Stomach smooth muscle (tissue), 2 donors: ENCODE measurements at regions not wholly inside any gene's neighbourhood (a gene's known extent, or its start where the extent isn't known, plus 50 kb on each side); places are given as distances from the start of the nearest gene placed in this dataset.

ENCODE experiments used
- H3K27ac ChIP-seq: one replicate; pipeline ENCODE4 v1.7.0; 2013; ENCODE audit warnings: mild to moderate bottlenecking, low read length, inconsistent platforms
- H3K27me3 ChIP-seq, 2 donors: one replicate each; pipeline ENCODE4 v1.7.0; 2013; ENCODE audit warnings: low read length in 2 of 2; ENCODE audit not compliant: insufficient read depth in 2 of 2, control insufficient read depth in 1 of 2
- H3K36me3 ChIP-seq, 2 donors: one replicate each; pipeline ENCODE4 v1.7.0; 2013; ENCODE audit warnings: low read length in 2 of 2; ENCODE audit not compliant: control insufficient read depth in 2 of 2, insufficient read depth in 2 of 2
- H3K4me1 ChIP-seq: one replicate; pipeline ENCODE4 v1.7.0; 2013; ENCODE audit warnings: low read length; ENCODE audit not compliant: control insufficient read depth, insufficient read depth
- H3K4me3 ChIP-seq, 2 donors: one replicate each; pipeline ENCODE4 v1.7.0; 2013; ENCODE audit warnings: low read length in 2 of 2
- H3K9ac ChIP-seq, 2 donors: one replicate each; pipeline ENCODE4 v1.7.0; 2013; ENCODE audit warnings: low read length in 2 of 2, mild to moderate bottlenecking in 1 of 2
- H3K9me3 ChIP-seq, 2 donors: one replicate each; pipeline ENCODE4 v1.7.0; 2013; ENCODE audit warnings: low read length in 2 of 2; ENCODE audit not compliant: control insufficient read depth in 2 of 2
- donor health status: healthy.
- donor health status: Pancreatic carcinoma.

GRCh38 chr11:113634940-113635575 lies 71.0 kb downstream of the TMPRSS5 start:
- H3K9me3 ChIP-seq, result peaks cover 3 to 4% of the 10 kb centered on the region in 2 donors
- H3K4me1 ChIP-seq, result no peaks in the 10 kb centered on the region
- no peak overlapping the region for H3K9ac ChIP-seq
- peaks cover 0 to 3% of the 10 kb centered on the region in 2 donors for H3K27me3 ChIP-seq
- no peaks in the 10 kb centered on the region for H3K36me3 ChIP-seq
- no peak overlapping the region for H3K27ac ChIP-seq
- no peak overlapping the region for H3K4me3 ChIP-seq

DNA sequence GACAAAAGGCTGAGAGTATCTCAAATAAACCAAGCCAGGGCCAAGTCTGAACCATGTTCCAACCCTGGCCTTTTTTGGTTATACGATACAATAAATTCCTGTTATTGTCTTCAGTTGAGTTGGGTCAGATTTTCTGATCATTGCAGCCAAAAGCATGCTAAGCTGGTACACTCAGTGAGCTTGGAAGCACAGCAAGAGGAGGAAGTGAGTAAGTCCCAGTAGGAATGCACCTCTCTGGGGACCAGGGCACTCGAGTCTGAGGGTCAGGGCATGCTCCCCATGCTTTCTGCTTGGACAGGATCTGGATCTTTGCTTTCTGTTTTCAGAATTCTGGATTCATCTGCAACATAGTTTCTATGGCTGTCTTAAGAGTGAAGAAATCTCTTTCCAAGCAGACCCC lies 73.1 kb downstream of the TMPRSS5 start:
- H3K27ac ChIP-seq, result no peak overlapping the region
- no peak overlapping the region for H3K4me3 ChIP-seq
- H3K27me3 ChIP-seq, result peaks cover 0 to 2% of the 10 kb centered on the region in 2 donors
- H3K9ac ChIP-seq, result no peak overlapping the region
- H3K36me3 ChIP-seq, result no peaks in the 10 kb centered on the region
- peaks cover 3 to 4% of the 10 kb centered on the region in 2 donors for H3K9me3 ChIP-seq
- no peaks in the 10 kb centered on the region for H3K4me1 ChIP-seq

GRCh38 chr11:113629562-113629961 lies 76.5 kb downstream of the TMPRSS5 start:
- Histone ChIP-seq H3K27me3 (peaks cover 0 to 2% of the 10 kb centered on the region in 2 donors), H3K36me3 (no peaks in the 10 kb centered on the region), H3K9me3 (no peaks in the 10 kb centered on the region), H3K27ac (no peak overlapping the region), H3K4me3 (no peak overlapping the region), H3K9ac (no peak overlapping the region), H3K4me1 (no peaks in the 10 kb centered on the region)

- no peaks in the 10 kb centered on the region for H3K36me3 ChIP-seq
Measured at GRCh38 chr11:113628912-113629311, 77.2 kb downstream of the TMPRSS5 start.

GRCh38 chr11:113627946-113628345 lies 78.2 kb downstream of the TMPRSS5 start:
- Histone ChIP-seq H3K27ac (no peak overlapping the region), H3K36me3 (no peaks in the 10 kb centered on the region), H3K9me3 (no peaks in the 10 kb centered on the region), H3K4me1 (no peaks in the 10 kb centered on the region), H3K27me3 (peaks cover 0 to 2% of the 10 kb centered on the region in 2 donors), H3K4me3 (no peak overlapping the region), H3K9ac (no peak overlapping the region)

More at GRCh38 chr11:113628912-113629311, 77.2 kb downstream of the TMPRSS5 start:
- peaks cover 0 to 2% of the 10 kb centered on the region in 2 donors for H3K27me3 ChIP-seq
- H3K27ac ChIP-seq, result no peak overlapping the region
- H3K4me1 ChIP-seq, result no peaks in the 10 kb centered on the region
- no peak overlapping the region for H3K4me3 ChIP-seq
- no peaks in the 10 kb centered on the region for H3K9me3 ChIP-seq
- H3K9ac ChIP-seq, result no peak overlapping the region

GRCh38 chr11:113627297-113627696 lies 78.8 kb downstream of the TMPRSS5 start:
- H3K36me3 ChIP-seq, result no peaks in the 10 kb centered on the region
- no peak overlapping the region for H3K4me3 ChIP-seq
- H3K27ac ChIP-seq, result no peak overlapping the region
- H3K27me3 ChIP-seq, result peaks cover 0 to 2% of the 10 kb centered on the region in 2 donors
- no peaks in the 10 kb centered on the region for H3K4me1 ChIP-seq
- no peaks in the 10 kb centered on the region for H3K9me3 ChIP-seq
- H3K9ac ChIP-seq, result no peak overlapping the region

DNA sequence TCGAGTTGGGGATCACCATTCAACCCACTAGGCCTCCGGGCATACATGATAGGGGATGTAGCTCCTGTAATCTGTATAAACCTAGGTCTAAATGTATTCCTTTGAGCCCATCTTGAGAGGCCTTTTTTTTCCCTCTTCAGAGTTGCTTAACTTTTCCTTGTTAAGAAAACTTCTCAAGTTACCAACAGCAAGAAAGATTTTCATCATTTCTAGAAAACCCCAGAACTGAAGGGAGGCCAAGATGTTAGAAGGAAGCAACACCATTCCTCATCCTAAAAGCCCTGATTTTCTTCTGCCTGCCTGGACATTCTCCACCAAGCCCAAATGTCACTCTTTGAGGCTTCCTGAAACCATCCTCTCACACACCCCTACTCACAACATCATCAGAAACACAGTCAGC lies 79.4 kb downstream of the TMPRSS5 start:
- Histone ChIP-seq H3K36me3 (no peaks in the 10 kb centered on the region), H3K27ac (no peak overlapping the region), H3K4me1 (no peaks in the 10 kb centered on the region), H3K4me3 (no peak overlapping the region), H3K9me3 (no peaks in the 10 kb centered on the region), H3K9ac (no peak overlapping the region), H3K27me3 (peaks cover 0 to 2% of the 10 kb centered on the region in 2 donors)

DNA sequence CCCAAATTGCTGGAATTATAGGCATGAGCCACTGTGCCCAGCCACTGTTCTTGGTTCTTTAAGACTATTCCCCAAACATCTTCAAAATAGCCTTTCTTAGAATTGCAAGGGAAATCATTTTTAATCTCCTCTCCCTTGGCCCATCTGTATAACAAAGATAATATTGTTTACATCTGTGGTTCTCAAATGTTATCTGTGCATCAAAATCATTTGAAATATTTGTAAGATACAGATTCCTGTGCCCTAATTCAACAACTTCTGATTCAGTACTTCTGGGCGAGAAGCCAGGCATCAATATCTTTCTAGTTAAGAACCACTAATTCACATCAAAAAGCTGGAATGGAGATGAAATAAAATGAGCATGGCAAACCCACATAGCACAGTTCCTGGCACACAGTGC lies 83.0 kb downstream of the TMPRSS5 start:
- Histone ChIP-seq H3K9ac (no peak overlapping the region), H3K36me3 (no peaks in the 10 kb centered on the region), H3K27ac (no peak overlapping the region), H3K4me1 (no peaks in the 10 kb centered on the region), H3K27me3 (no peaks in the 10 kb centered on the region), H3K4me3 (no peak overlapping the region), H3K9me3 (no peaks in the 10 kb centered on the region)

DNA sequence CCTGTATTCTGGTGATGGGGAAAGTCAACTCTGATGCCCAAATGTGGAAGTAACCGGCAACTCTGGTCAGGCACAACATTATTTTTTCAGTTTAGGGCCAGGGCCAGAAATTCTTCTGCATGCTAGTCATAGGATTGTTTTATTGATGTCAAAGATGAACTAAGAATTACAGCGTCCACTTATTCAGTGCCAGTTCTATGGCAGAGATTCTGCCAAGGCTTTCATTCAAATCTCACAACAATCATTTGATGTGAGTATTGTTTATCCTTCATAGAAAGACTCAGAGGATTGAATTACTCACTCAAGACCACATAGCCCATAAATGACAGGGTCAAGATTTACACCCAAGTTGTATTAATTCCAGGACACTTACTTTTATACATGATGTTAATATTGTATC lies 87.7 kb downstream of the TMPRSS5 start:
- Histone ChIP-seq H3K36me3 (no peaks in the 10 kb centered on the region), H3K4me1 (no peaks in the 10 kb centered on the region), H3K27ac (no peak overlapping the region), H3K27me3 (no peaks in the 10 kb centered on the region), H3K9me3 (no peaks in the 10 kb centered on the region), H3K9ac (no peak overlapping the region), H3K4me3 (no peak overlapping the region)

DNA sequence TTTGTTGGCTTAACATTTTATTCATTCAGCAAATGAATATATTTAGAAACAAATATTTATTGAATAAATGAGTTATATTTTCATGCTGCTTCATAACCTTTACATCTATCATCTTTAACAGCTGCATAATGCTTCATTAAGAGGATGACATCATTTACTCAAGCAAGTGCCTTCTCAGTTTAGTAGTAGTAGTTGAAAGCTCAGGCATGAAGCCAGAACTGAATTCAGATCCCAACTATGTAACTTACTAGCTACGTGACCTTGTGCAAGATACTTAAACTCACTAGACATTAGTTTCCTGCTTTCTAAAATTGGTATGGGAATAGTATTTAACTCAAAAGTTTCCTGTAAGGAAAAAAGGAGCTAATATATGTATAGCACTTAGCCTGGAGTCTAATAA lies 90.3 kb downstream of the TMPRSS5 start:
- Histone ChIP-seq H3K9ac (no peak overlapping the region), H3K27ac (no peak overlapping the region), H3K36me3 (no peaks in the 10 kb centered on the region), H3K4me3 (no peak overlapping the region), H3K4me1 (no peaks in the 10 kb centered on the region), H3K27me3 (no peaks in the 10 kb centered on the region), H3K9me3 (no peaks in the 10 kb centered on the region)

GRCh38 chr11:113615098-113615497 lies 91.0 kb downstream of the TMPRSS5 start:
- Histone ChIP-seq H3K27me3 (no peaks in the 10 kb centered on the region), H3K27ac (no peak overlapping the region), H3K9me3 (no peaks in the 10 kb centered on the region), H3K4me3 (no peak overlapping the region), H3K36me3 (no peaks in the 10 kb centered on the region), H3K4me1 (no peaks in the 10 kb centered on the region), H3K9ac (no peak overlapping the region)
